ENCODE measurements at regions not wholly inside any gene's neighbourhood (a gene's known extent, or its start where the extent isn't known, plus 50 kb on each side); places are given as distances from the start of the nearest gene placed in this dataset.

DNA sequence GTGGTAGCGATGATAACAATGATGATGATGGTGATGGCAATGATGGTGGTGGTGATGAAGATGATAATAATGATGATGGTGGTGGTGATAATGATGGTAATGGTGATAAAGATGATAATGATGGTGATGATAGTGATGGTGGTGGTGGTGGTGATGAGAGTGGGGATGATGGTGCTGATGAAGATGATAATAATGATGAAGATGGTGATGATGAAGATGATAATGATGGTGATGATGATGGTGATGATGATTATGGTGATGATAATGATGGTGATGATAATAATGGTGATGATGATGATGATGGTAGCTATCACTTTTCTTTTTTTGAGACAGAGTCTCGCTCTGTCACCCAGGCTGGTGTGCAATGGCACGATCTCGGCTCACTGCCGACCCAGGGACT is 144.5 kb upstream of the PCBD1 start:
- DNase-seq (ENCODE audit: low read depth): no peak
- H3K4me3 ChIP-seq (ENCODE audit: low read depth, low read length): no peak overlapping the region
- in situ Hi-C loops (cut with HindIII; ENCODE audit: low sequenced_read_pairs): no loop called here
- TF ChIP-seq, protein P1, sequence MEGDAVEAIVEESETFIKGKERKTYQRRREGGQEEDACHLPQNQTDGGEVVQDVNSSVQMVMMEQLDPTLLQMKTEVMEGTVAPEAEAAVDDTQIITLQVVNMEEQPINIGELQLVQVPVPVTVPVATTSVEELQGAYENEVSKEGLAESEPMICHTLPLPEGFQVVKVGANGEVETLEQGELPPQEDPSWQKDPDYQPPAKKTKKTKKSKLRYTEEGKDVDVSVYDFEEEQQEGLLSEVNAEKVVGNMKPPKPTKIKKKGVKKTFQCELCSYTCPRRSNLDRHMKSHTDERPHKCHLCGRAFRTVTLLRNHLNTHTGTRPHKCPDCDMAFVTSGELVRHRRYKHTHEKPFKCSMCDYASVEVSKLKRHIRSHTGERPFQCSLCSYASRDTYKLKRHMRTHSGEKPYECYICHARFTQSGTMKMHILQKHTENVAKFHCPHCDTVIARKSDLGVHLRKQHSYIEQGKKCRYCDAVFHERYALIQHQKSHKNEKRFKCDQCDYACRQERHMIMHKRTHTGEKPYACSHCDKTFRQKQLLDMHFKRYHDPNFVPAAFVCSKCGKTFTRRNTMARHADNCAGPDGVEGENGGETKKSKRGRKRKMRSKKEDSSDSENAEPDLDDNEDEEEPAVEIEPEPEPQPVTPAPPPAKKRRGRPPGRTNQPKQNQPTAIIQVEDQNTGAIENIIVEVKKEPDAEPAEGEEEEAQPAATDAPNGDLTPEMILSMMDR (IDR thresholded peaks at IDR 0.05; ENCODE audit: low read depth, low read length, missing control alignments): no peak

DNA sequence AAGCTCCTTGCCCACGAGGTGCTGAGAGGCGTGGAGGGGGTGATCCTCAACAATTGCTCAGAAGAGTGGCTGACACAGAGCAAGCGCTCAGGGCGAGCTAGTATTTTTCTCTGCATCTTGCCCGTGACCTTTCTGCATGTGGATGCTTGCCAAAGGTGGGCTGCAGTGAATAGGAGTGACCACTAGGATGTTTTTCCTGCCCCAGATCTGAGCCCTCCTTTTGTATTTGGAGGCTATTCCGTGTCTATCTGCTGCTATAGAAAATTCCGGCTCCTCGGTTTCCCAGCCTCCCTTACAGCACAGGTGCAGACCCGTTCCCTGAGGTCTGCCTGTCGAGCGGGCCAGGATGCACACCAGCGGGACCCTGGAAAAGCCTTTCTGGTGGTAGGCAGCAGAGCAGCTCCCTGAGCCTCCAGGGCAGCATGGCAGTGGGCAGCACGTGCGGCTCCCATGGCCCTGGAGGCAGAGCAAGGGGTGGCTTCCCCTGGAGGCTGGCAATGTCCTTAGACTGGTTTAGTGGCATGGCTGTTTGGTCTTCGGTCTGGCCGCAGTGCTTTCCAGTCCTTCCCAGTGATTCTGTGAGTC is 145.1 kb upstream of the PCBD1 start:
- TF ChIP-seq, protein P1 (IDR thresholded peaks at IDR 0.05; ENCODE audit: low read depth, low read length, missing control alignments): peak; percentile 7
- no peak overlapping the region for H3K4me3 ChIP-seq (ENCODE audit: low read depth, low read length)
- DNase-seq (ENCODE audit: low read depth): no peak
- in situ Hi-C loops (cut with HindIII; ENCODE audit: low sequenced_read_pairs): no loop called here

DNA sequence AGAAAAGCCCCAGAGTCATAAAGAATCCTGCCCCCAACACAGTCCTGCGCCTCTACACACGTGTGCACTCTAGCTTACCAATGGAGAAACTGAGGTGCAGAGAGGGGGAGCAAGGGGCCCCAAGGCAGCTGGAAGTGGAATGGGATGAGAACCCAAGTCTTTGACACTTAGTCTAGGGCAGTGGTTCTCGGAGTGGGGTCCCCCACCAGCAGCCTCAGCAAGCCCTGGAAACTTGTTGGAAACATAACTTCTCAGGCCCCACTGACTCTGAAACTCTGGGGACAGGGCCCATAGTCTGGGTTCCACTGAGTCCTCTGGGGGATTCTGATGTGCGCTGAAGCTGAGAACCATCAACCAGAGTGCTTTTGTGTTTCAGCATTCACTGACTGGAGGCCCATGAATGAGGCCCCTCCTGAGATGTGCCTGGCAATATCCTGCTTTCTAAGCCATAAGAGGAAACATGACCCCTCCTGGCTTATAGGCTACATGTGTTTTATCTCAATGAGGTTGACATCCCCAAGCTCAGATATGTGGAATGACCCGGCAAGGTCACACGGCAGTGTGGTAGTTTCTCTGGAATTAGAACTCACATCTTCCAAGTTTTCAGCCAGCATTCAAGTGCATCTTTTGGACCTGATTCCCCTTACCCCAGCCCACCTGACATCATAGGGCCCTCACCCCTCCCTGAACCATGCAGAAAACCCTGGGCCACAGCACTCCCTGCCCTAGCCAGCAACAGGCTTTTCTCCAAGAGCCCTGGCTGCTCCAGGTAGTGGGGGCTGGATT is 147.3 kb upstream of the PCBD1 start:
- no peak overlapping the region for H3K4me3 ChIP-seq (ENCODE audit: low read depth, low read length)
- DNase-seq (ENCODE audit: low read depth): no peak
- in situ Hi-C loops (cut with HindIII; ENCODE audit: low sequenced_read_pairs): no loop called here
- TF ChIP-seq, protein P1 (IDR thresholded peaks at IDR 0.05; ENCODE audit: low read depth, low read length, missing control alignments): no peak

DNA sequence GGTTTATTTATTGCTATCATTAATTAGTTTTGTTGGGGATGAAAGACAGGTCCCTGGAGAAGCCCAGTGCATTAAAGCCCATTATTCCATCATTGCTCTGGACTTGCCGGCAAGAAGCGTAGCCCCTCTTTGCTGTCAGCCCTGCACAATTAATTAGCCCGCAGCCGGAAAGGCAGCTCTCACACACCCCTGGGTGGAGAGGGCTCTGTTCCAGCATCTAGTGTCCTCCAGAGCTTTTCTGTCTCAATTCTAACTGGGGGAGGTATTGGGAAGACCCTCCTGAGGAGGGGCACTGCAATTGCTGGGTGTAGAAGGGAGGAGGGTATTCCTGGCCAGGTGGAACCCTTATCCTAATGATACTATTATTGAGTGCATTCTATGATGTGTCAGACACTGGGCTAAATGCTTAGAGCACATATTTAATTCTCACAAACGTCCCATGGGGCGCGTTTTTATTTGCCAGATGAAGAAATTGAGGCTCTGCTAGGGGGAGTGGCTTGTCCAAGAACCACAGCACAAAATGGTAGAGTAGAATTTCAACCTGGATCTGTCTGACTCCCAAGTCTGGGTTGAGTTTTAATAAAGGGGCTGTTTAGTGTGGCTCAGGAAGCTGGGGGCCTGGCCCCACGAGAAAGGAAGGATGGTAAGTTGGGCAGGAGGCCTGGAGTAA is 148.1 kb upstream of the PCBD1 start:
- no peak overlapping the region for H3K4me3 ChIP-seq (ENCODE audit: low read depth, low read length)
- in situ Hi-C loops (cut with HindIII; ENCODE audit: low sequenced_read_pairs): no loop called here
- DNase-seq (ENCODE audit: low read depth): no peak
- TF ChIP-seq, protein P1 (IDR thresholded peaks at IDR 0.05; ENCODE audit: low read depth, low read length, missing control alignments): no peak

DNA sequence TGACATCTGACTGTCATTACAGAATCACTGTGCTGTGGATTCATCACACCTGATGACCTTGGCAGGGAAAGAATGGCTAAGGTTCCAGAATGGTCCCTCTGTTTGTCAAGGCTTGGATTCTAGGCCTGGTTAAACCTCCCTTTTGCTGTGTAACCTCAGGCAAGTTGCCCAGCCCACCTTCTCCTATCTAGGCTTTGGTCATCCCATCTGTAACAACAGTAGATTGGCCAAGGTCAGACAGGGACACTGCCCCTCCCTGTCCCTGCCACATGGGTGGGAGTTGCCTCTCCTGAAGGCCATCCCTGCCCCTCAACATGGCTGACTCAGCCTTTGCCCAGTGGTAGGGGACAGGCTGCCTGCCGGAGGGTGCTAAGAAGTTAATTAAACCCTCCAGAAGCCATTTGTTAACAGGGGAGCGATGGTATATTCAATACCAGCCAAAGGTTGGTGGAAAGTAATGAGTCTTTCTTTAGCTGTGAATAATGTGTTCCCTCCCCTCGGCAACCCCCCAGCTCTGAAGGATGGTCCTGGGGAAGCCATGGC is 149.8 kb upstream of the PCBD1 start:
- in situ Hi-C loops (cut with HindIII; ENCODE audit: low sequenced_read_pairs): no loop called here
- DNase-seq (ENCODE audit: low read depth): no peak
- no peak overlapping the region for H3K4me3 ChIP-seq (ENCODE audit: low read depth, low read length)
- TF ChIP-seq, protein P1 (IDR thresholded peaks at IDR 0.05; ENCODE audit: low read depth, low read length, missing control alignments): no peak

DNA sequence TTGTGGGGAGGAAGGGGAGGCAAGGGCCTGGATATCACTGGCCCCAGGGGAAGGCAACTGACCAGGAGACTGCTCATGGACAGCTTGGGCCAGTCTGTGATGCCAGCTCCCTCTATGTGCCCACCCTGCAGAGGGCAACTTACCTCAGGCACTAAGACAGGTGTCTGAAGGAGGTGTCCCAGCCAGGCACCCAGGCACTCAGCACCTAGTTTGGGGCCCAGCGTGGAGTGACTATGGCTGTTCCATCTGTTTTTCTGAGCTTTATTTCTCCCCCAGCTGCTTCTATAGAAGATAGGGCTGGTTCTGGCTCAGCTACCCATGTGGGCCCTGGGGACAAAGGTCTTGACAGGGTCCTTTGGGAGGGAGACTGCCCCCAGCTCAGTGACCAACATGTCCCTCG is 150.6 kb upstream of the PCBD1 start:
- TF ChIP-seq, protein P1 (IDR thresholded peaks at IDR 0.05; ENCODE audit: low read depth, low read length, missing control alignments): no peak
- no peak overlapping the region for H3K4me3 ChIP-seq (ENCODE audit: low read depth, low read length)
- DNase-seq (ENCODE audit: low read depth): no peak
- in situ Hi-C loops (cut with HindIII; ENCODE audit: low sequenced_read_pairs): no loop called here

Measured in astrocyte of the cerebellum (primary cell).